Adipocyte (in vitro differentiated cells): ENCODE measurements at regions not wholly inside any gene's neighbourhood (a gene's known extent, or its start where the extent isn't known, plus 50 kb on each side); places are given as distances from the start of the nearest gene placed in this dataset.

Experiments
- DNase-seq: peaks from one replicate; pipeline ENCODE4 v3.0.0-alpha.2; 2015; ENCODE audit warnings: low read depth
- H3K27me3 ChIP-seq: replicated peaks from 2 replicates; pipeline ENCODE4 v1.7.0; 2013; ENCODE audit warnings: mild to moderate bottlenecking, low read length, moderate library complexity; ENCODE audit not compliant: control insufficient read depth, insufficient read depth
- H3K36me3 ChIP-seq: 2 replicates; pipeline ENCODE4 v1.7.0; 2013; ENCODE audit warnings: low read length, mild to moderate bottlenecking, moderate library complexity; ENCODE audit not compliant: control insufficient read depth, insufficient read depth, severe bottlenecking
- H3K4me1 ChIP-seq: 2 replicates; pipeline ENCODE4 v1.7.0; 2013; ENCODE audit warnings: mild to moderate bottlenecking, low read length, moderate library complexity; ENCODE audit not compliant: control insufficient read depth, insufficient read depth
- H3K4me3 ChIP-seq: 2 replicates; pipeline ENCODE4 v1.7.0; 2013; ENCODE audit warnings: mild to moderate bottlenecking, low read length, moderate library complexity
- H3K9ac ChIP-seq: 2 replicates; pipeline ENCODE4 v1.7.0; 2013; ENCODE audit warnings: mild to moderate bottlenecking, low read length, moderate library complexity
- H3K9me3 ChIP-seq: 2 replicates; pipeline ENCODE4 v1.7.0; 2013; ENCODE audit warnings: mild to moderate bottlenecking, low read length, moderate library complexity; ENCODE audit not compliant: control insufficient read depth

GRCh38 chr6:21476112-21476511, 117.4 kb upstream of the SOX4 start:
- H3K4me1 ChIP-seq, result peaks cover 20% of the 10 kb centered on the region
- no peaks in the 10 kb centered on the region for H3K27me3 ChIP-seq
- DNase-seq, result no peak
- no peak overlapping the region for H3K4me3 ChIP-seq
- H3K9me3 ChIP-seq, result no peaks in the 10 kb centered on the region
- no peaks in the 10 kb centered on the region for H3K36me3 ChIP-seq
- no peak overlapping the region for H3K9ac ChIP-seq

GRCh38 chr6:21478411-21478810, 115.1 kb upstream of the SOX4 start:
- Histone ChIP-seq H3K36me3 (no peaks in the 10 kb centered on the region), H3K4me1 (peaks cover 20% of the 10 kb centered on the region), H3K27me3 (no peaks in the 10 kb centered on the region), H3K4me3 (no peak overlapping the region), H3K9me3 (no peaks in the 10 kb centered on the region), H3K9ac (peak overlapping the region; percentile 73)
- DNase-seq, result peak; percentile 9

GRCh38 chr6:21478883-21479539, 114.5 kb upstream of the SOX4 start:
- H3K9me3 ChIP-seq, result no peaks in the 10 kb centered on the region
- peak overlapping the region; percentile 73 for H3K9ac ChIP-seq
- peak overlapping the region; percentile 78 for H3K4me3 ChIP-seq
- no peaks in the 10 kb centered on the region for H3K27me3 ChIP-seq
- H3K4me1 ChIP-seq, result peaks cover 20% of the 10 kb centered on the region
- H3K36me3 ChIP-seq, result no peaks in the 10 kb centered on the region
- DNase-seq, result peak; percentile 58

GRCh38 chr6:21486115-21486514, 107.4 kb upstream of the SOX4 start:
- Histone ChIP-seq H3K9me3 (no peaks in the 10 kb centered on the region), H3K27me3 (no peaks in the 10 kb centered on the region), H3K4me1 (no peaks in the 10 kb centered on the region), H3K36me3 (no peaks in the 10 kb centered on the region), H3K4me3 (no peak overlapping the region), H3K9ac (no peak overlapping the region)
- DNase-seq, result no peak

GRCh38 chr6:21489826-21490225, 103.7 kb upstream of the SOX4 start:
- Histone ChIP-seq H3K4me3 (no peak overlapping the region), H3K9ac (no peak overlapping the region), H3K9me3 (no peaks in the 10 kb centered on the region), H3K4me1 (no peaks in the 10 kb centered on the region), H3K27me3 (no peaks in the 10 kb centered on the region), H3K36me3 (no peaks in the 10 kb centered on the region)
- no peak for DNase-seq

- Histone ChIP-seq H3K4me3 (no peak overlapping the region), H3K4me1 (peaks cover 12% of the 10 kb centered on the region), H3K27me3 (no peaks in the 10 kb centered on the region), H3K9me3 (no peaks in the 10 kb centered on the region), H3K9ac (no peak overlapping the region), H3K36me3 (no peaks in the 10 kb centered on the region)
- DNase-seq, result no peak
Measured at GRCh38 chr6:21491955-21492354, 101.6 kb upstream of the SOX4 start.

GRCh38 chr6:21494505-21494904, 99.0 kb upstream of the SOX4 start:
- no peak overlapping the region for H3K4me3 ChIP-seq
- no peaks in the 10 kb centered on the region for H3K27me3 ChIP-seq
- no peak for DNase-seq
- no peaks in the 10 kb centered on the region for H3K36me3 ChIP-seq
- no peak overlapping the region for H3K9ac ChIP-seq
- peaks cover 17% of the 10 kb centered on the region for H3K4me1 ChIP-seq
- no peaks in the 10 kb centered on the region for H3K9me3 ChIP-seq

- Histone ChIP-seq H3K4me1 (peaks cover 17% of the 10 kb centered on the region), H3K9ac (peak overlapping the region; percentile 68), H3K36me3 (no peaks in the 10 kb centered on the region), H3K27me3 (no peaks in the 10 kb centered on the region), H3K9me3 (no peaks in the 10 kb centered on the region), H3K4me3 (peak overlapping the region; percentile 37)
- peak; percentile 39 for DNase-seq
Measured at GRCh38 chr6:21496196-21496595, 97.4 kb upstream of the SOX4 start.

GRCh38 chr6:21496706-21497105, 96.8 kb upstream of the SOX4 start:
- Histone ChIP-seq H3K4me3 (peak overlapping the region; percentile 37), H3K36me3 (no peaks in the 10 kb centered on the region)

GRCh38 chr6:21500314-21501020, 93.1 kb upstream of the SOX4 start:
- Histone ChIP-seq H3K4me1 (peaks cover 17% of the 10 kb centered on the region), H3K27me3 (no peaks in the 10 kb centered on the region), H3K36me3 (no peaks in the 10 kb centered on the region), H3K9ac (no peak overlapping the region), H3K9me3 (no peaks in the 10 kb centered on the region), H3K4me3 (no peak overlapping the region)
- DNase-seq, result peak; percentile 7

More at GRCh38 chr6:21496706-21497105, 96.8 kb upstream of the SOX4 start:
- DNase-seq, result peak; percentile 81
- Histone ChIP-seq H3K4me1 (peaks cover 17% of the 10 kb centered on the region), H3K9ac (peak overlapping the region; percentile 68), H3K9me3 (no peaks in the 10 kb centered on the region), H3K27me3 (no peaks in the 10 kb centered on the region)

- no peak for DNase-seq
- no peaks in the 10 kb centered on the region for H3K27me3 ChIP-seq
- no peaks in the 10 kb centered on the region for H3K9me3 ChIP-seq
- H3K4me3 ChIP-seq, result no peak overlapping the region
- H3K36me3 ChIP-seq, result no peaks in the 10 kb centered on the region
- no peak overlapping the region for H3K9ac ChIP-seq
- peaks cover 15% of the 10 kb centered on the region for H3K4me1 ChIP-seq
Measured at GRCh38 chr6:21501021-21501354, 92.6 kb upstream of the SOX4 start.
